GM21723 (cell line): ENCODE measurements at regions not wholly inside any gene's neighbourhood (a gene's known extent, or its start where the extent isn't known, plus 50 kb on each side); places are given as distances from the start of the nearest gene placed in this dataset.
"Not testable (repeated sequence)": the region's sequence is repeated elsewhere in the genome, so short reads cannot be mapped to it uniquely, and the experiment has no call there.

Experiments
- ATAC-seq: cut with Tn5 transposase; IDR thresholded peaks from one replicate; pipeline ENCODE4 v1.9.1; 2021; ENCODE audit warnings: mild to moderate bottlenecking, moderate library complexity; ENCODE audit not compliant: unreplicated experiment

DNA sequence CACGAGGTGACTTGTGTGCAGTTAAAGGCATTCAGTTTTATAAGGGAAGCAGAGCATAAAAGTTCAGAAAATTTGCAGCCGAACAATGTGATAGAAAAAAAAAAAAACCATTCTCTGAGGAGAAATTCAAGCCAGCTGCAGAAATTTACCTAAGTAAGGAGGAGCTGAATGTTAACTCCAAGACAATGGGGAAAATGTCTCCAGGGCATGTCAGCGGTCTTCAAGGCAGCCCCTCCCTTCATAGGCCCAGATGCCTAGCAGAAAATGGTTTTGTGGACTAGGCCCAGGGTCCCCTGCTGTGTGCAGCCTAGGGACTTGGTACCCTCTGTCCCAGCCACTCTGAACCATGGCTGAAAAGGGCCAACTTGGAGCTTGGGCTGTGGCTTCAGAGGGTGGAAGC, 1764.0 kb downstream of the C4orf33 start:
- no peak for ATAC-seq

DNA sequence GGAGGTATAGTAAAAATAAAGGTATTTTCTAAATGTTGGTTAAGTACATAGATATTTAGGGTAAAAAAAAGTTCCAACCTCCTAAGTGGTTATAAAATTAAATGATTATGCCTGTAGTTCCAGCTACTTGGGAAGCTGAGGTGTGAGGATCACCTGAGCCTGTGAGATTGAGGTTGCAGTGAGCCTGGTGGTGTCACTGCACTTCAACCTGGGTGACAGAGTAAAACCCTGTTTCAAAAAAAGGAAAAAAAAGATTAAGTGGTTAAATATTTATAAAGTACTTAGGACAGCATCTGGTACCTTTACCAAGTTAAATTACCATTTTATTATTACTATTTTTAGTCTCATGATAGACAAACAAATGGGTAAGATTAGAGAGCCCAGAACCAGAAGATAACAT, 1801.0 kb downstream of the C4orf33 start:
- no peak for ATAC-seq

DNA sequence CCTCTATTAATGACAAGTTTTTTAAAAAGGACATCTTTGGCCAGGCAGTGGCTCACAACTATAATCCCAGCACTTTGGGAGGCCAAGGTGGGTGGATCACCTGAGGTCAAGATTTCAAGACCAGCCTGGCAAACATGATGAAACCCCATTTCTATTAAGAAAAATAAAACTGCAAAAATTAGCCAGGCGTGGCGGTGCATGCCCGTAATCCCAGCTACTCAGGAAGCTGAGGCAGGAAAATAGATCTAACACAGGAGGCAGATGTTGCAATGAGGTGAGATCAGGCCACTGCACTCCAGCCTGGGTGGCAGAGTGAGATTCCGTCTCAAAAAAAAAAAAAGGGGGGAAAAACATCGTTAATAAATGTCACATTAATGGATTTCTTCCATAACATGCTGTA, 1805.4 kb downstream of the C4orf33 start:
- ATAC-seq, result no peak

DNA sequence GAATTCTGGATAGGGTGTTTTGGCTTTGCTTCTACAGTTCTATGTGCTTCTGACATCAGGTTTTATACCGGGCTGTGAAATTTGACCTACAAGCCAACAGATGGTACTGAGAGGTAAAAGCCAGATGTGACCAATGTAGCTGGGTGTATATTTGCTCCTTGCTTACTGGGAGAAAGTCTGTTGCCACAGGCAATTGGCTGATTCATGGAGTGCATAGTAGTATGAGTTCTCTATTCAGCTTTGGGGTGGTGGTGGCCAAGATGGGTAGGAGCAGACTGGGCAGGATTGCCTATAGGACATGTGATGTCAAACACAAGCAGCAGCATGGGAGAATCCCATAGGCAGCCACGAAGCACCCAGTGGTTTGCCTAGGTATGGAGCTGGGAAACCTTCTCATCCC, 1827.0 kb downstream of the C4orf33 start:
- no peak for ATAC-seq

DNA sequence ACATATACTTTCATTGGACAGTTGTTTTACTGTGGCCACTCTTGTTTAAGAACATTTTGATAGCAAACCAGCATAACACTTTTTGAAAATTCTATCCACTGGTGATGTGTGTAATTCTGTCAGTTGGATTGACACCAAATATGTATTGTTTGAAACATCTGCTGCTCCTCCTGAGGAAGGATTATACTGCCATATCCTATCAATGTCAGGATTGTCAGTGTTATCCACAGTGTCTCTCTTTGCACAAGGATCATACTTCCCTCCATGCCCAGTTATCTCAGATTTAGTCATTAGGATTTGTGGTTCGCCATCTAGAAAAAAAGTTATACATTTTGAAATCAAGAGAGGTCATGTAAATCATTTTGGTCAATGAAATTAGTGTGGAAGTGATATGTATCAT, 1859.6 kb downstream of the C4orf33 start:
- no peak for ATAC-seq

DNA sequence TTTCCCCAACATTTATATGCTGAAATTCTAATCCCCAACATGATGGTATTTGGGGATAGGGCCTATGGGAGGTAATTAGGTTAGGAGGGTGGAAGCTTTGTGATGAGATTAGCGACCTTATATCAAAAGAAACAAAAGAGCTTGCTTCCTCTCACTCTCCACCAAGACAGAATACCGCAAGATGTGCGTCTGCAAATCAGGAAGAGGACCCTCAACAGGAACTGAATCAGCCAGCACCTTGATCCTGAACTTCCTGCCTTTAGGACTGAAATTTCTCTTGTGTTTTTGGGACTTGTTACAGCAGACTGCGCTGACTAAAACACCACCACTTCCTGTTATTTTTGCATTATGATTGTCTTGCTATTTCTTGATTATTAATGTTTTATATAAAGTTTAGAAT, 1889.4 kb downstream of the C4orf33 start:
- ATAC-seq, result no peak

DNA sequence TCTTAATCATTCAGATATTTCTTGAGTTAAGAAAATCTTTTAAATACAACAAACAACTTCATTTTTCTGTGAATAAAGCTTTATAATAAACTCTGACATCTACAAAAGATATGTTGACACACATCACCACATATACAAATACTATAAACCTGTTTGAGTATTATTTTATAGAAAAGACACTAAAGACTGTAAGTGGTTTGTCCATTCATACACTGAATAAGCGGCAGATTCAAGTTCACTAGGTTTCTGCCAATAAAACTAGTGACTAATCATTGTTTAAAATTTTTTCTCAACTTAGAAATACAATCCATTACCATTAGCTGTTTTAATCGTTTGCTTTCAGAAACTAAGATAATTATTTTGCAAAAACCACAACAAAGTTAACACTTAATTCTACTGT, 1900.0 kb downstream of the C4orf33 start:
- no peak for ATAC-seq

DNA sequence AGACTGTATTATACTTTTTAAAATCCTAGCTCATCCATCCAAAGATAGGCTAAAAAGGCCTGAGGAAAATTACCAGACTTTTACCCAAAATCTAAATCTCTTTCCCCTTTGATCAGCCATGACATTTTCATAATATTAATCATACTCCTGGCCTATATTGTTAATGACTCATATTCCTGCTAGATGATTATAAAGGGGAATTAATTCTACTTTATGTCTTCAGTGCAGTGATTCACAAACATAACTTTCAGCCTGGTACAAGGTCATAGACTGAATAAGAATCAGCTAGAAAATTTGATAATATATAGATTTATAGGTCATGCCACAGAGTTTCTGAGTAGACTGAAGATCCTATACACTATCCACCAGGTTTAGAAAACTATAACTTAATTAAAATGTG, 1905.4 kb downstream of the C4orf33 start:
- ATAC-seq, result no peak

DNA sequence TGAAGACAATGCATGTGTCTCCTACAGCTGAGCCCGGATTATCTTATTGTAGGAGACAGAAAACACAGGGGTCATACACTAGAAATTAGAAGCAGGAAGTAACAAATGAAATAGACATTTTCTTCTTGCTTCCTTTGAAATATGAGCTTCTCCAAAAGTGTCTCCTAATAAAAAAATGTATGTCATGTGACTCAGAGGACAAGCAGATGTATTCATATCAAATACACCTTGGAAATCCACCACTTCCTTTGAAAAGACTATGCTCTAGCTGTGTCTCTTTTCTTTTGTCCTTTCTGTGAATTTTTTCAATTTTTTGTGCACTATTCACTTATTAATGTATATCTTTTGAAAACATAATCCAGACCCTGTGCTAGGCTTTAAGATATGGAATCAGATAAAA, 1906.2 kb downstream of the C4orf33 start:
- no peak for ATAC-seq

DNA sequence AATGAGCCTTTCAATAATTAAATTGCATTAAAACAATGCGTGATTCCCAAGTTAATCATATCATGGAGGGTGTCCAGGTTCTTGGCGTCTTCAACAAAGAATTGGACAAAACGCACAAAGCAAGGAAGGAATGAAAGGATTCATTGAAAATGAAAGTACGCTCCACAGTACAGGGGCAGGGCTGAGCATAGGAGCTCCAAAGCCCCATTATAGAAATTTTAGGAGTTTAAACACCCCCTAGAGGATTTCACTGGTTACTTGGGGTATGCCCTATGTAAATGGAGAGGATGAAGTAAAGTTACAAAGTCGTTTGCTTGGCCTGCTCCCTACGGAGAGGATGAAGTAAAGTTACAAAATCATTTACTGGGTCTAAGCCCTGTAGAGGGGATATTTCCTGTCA, 1910.4 kb downstream of the C4orf33 start:
- ATAC-seq, result no peak

DNA sequence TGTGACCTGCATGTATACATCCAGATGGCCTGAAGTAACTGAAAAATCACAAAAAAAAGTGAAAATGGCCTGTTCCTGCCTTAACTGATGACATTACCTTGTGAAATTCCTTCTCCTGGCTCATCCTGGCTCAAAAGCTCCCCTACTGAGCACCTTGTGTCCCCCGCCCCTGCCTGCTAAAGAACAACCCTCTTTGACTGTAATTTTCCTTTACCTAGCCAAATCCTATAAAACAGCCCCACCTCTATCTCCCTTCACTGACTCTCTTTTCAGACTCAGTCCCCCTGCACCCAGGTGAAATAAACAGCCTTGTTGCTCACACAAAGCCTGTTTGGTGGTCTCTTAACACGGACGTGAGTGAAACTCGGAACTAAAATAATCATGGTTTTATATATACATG, 1916.0 kb downstream of the C4orf33 start:
- not testable (repeated sequence) for ATAC-seq

DNA sequence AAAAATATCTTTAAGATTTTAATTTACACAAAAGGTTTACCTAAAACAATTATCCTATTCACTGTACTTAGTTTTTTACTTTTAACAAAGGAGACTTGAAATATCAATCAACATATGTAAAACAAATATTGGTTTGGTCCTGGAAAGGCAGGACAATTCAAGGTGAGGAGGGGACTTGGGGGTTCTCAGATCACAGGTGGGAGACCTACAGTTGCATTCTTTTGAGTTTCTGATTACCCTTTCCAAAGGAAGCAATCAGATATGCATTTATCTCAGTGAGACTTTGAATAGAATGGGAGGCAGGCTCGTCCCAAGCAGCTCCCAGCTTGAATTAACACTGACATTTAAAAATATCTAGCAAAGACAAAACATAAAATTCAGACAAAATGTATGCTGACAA, 1917.3 kb downstream of the C4orf33 start:
- no peak for ATAC-seq

DNA sequence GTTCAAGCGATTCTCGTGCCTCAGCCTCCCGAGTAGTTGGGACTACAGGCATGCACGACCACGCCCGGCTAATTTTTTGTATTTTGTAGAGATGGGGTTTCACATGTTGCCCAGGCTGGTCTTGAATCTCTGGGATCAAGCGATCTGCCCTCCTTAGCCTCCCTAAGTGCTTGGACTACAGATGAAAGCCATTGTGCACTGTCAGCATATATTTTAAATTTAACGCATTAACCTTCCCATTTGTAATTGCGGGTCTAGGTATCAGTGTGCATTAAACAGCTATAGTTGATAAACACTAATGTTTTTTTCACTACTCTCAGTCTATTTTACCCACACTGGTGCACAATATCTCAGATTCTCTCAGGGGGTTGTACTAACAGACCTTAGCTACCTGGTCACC, 1930.8 kb downstream of the C4orf33 start:
- ATAC-seq, result no peak

DNA sequence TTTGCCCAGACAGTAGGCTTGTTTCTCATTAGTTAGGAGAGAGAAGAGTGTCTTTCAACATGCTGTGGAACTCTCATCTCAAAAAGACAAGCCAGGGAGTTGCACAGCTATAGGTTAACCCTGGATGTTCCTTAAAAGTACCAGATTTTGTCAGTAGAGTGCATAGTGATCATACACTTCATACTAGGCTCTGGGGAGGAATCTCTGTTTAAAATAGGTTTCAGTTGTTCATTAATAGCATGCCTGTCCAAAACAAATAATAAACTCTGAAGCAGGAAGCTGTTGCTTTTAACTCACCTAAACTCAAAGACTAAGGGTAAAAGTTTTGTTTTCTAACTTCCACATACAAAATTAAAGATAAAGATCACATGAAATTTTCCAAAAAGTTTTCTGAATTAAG, 1948.4 kb downstream of the C4orf33 start:
- no peak for ATAC-seq

DNA sequence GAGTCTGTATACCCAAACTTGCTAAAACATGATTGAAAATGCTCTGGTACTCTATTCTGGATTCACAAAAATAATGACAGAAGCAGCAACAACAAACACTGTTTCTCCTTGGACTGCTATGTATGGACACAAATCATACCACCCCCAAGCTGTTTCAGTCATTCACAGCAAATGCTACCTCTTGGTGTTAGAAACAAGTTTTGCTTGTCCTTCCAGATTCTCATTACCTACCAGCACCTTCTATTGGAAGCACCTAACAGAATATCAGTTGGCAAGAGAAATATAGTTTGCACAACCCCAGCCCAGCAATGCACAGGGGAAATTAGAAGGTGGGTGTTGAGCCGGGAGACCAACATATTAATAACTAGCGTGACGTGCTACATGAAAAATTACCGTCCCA, 1950.9 kb downstream of the C4orf33 start:
- no peak for ATAC-seq

DNA sequence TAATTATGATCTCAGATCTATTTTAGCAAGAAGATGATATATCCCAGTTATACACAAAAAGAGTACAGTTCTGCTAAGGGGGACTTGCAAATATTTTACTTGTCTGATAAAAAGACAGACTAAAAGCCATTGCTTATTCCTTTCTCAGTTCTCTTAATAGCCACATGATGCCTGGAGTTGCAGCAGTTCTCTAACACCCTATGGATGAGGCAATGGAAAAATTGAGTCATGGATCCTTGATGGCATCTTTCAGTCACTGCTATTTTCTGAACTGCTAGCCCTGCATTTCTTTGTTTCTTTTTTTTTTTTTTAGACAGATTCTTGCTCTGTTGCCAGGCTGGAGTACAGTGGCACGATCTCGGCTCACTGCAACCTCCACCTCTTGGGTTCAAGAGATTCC, 1956.7 kb downstream of the C4orf33 start:
- ATAC-seq, result no peak

DNA sequence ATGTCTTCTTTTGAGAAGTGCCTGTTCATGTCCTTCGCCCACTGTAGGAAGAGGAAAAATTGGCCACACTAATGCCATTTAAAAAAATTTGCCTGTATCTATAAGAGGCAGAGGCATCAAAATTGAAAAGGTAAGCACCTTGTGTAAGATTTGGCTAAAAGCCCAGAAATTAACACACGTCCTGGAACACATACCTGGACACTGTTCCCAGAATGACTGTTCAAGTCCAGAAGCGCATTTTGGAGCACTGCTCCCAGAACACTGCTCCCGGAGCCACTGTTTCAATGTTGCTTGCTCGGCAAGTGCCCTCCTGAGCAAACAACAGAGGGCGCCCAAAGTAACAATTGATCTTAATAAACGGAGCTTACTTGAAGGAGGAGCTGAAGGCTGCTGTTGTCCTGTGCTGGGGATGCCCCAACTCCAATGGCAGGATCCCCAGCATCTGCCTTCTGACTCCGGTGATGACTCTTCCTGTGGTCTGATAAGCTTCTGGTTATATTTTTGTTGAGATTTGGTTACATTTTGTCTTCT, 1958.6 kb downstream of the C4orf33 start:
- ATAC-seq, result no peak

DNA sequence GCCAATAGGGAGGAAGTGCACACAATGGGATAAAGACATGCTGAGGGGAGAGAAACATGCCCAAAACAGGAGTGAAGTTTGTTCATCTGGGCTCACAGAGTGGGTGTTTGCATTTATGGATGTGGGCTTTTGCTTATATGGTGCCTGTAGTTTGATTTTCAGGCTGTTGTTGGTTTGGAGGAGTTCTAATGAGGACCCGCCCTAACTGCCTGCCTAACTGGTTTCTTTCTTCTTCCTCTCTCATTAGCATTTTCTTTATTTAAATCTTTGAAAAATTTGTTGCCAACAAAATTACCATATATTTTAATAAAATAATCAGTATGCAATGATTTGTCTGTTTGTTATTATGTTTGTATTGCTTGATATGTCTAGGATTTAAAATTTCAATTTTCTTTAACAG, 1965.8 kb downstream of the C4orf33 start:
- no peak for ATAC-seq

DNA sequence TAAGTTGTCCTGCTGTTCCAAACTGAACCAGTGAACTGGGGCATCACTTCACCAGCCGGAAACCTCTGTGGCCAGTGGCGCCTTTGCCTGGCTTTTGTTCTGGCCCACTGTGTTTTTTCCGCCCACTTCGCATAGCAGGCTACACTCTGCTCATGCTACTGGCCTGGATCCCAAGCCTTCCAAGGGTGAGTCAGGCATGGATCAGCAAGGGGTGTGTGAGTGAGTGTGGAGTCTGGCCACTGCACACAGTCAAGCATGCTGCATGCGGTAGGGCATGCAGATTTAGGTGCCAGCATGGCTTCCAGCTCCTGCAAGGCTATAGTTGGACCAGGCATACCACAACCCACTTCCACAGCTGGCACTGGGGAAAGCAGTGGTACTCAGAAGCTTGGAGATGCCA, 1967.9 kb downstream of the C4orf33 start:
- ATAC-seq, result no peak

DNA sequence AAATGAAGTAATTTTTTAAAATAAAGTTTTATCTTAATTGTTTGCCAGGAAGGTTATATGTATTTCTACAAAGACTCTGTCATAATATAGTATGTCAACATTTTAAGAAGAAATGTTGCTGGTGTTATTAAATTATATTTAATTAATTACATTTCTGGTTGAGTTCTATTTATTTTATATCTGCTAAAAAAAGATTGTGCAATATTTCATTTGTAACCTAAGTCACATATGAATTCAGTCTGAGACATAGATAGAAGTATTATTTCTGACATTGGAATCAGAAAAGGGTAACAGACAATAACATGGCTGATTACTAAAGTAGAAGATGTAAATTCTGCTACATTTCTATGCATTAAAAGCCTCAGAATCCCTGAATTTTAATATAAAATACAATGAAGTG, 1985.1 kb downstream of the C4orf33 start:
- ATAC-seq, result no peak

DNA sequence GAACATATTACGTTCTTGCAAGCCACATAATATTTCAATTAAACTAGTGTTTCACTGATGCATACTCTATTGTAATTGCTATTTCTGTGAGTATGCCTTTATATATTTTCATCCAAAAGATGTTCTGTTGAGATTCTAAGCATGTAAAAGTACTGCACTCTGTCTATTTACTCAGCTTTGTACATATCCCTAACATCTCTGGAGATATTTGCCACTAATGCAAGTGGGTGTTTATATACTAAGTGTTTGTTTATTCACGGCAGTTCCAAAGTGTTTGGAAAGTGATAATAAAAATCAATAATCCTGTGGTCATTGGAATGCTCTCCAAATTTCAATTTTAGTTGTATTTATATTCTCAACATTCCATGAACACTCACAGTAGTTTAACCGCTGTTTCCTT, 1989.0 kb downstream of the C4orf33 start:
- no peak for ATAC-seq

DNA sequence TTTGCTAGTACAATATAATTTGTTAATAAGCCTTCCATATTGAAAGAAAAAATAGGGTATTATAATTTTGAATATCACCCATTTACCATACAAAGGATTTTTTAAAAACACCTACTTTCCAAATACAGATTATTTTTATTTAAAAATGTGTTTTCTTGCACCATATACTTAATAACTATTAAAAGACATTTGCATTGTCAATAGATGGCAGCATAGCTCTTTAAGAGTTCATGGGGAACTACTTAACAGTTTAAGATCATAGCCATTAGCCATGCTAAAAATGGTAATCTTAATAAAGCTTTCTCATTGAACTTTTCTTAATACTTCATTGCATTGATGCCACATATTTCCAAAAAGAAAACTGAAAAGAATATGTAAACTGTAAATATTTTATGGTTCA, 1995.9 kb downstream of the C4orf33 start:
- ATAC-seq, result no peak

DNA sequence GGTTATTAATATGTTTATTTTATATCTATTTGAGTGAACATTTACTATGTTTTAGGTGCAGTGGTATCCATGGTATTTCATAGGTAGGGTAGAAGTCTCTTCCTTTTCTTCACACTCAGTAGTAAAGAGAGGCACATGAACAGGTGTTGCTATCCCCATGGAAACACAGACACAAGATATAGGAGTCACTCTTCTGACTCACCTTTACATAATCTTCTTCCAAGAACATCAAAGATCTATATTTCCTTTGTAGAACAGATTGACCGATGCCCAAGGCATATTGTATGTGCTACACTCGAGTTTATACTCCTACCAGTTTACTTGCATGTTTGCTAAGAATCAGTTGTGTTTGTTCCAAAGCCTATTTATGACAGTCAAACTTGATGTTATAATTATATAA, 1997.4 kb downstream of the C4orf33 start:
- ATAC-seq, result no peak

DNA sequence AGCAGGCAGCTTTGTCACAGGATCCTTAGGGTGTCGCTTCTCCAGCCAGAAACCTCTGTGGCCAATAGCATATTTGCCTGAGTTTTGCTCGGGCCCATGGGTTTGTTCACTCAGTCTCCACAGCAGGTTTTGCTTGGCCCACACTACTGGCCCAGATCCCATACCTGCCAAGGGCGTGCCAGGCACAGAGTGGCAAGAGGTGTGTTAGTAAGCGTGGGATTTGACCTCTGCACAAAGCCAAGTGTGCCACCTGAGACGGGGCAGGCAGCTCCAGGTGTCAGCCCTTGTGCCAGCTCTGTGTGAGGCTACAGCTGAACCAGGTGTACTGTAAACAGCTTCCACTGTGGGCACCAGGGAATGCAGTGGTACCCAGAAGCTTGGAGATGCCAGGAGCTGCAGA, 2003.0 kb downstream of the C4orf33 start:
- ATAC-seq, result no peak
